ENCODE measurements at regions not wholly inside any gene's neighbourhood (a gene's known extent, or its start where the extent isn't known, plus 50 kb on each side); places are given as distances from the start of the nearest gene placed in this dataset.

- intact Hi-C loops (cut with DNase I) = no loop called here
- DNase-seq (ENCODE audit: low spot score) = no peak
Observed at GRCh38 chr1:4549930-4550329, 104.5 kb upstream of the AJAP1 start.

- DNase-seq (ENCODE audit: low spot score) = no peak
Observed at GRCh38 chr1:4550941-4551340, 103.5 kb upstream of the AJAP1 start.

GRCh38 chr1:4551706-4552105 is 102.7 kb upstream of the AJAP1 start:
- no peak for DNase-seq (ENCODE audit: low spot score)
- intact Hi-C loops (cut with DNase I) = no loop called here

More at GRCh38 chr1:4550941-4551340, 103.5 kb upstream of the AJAP1 start:
- intact Hi-C loops (cut with DNase I) = no loop called here

GRCh38 chr1:4553761-4554160 is 100.6 kb upstream of the AJAP1 start:
- no peak for DNase-seq (ENCODE audit: low spot score)
- intact Hi-C loops (cut with DNase I) = no loop called here

GRCh38 chr1:4554271-4554865 is 100.0 kb upstream of the AJAP1 start:
- no peak for DNase-seq (ENCODE audit: low spot score)
- intact Hi-C loops (cut with DNase I) = no loop called here

- DNase-seq (ENCODE audit: low spot score) = no peak
- intact Hi-C loops (cut with DNase I) = no loop called here
Observed at GRCh38 chr1:4557949-4558348, 96.5 kb upstream of the AJAP1 start.

GRCh38 chr1:4561205-4561604 is 93.2 kb upstream of the AJAP1 start:
- intact Hi-C loops (cut with DNase I) = no loop called here
- no peak for DNase-seq (ENCODE audit: low spot score)

GRCh38 chr1:4562321-4562720 is 92.1 kb upstream of the AJAP1 start:
- intact Hi-C loops (cut with DNase I) = no loop called here
- DNase-seq (ENCODE audit: low spot score) = no peak

GRCh38 chr1:4563586-4563985 is 90.8 kb upstream of the AJAP1 start:
- intact Hi-C loops (cut with DNase I) = no loop called here
- DNase-seq (ENCODE audit: low spot score) = no peak

- no peak for DNase-seq (ENCODE audit: low spot score)
- intact Hi-C loops (cut with DNase I) = no loop called here
Observed at GRCh38 chr1:4564051-4564450, 90.4 kb upstream of the AJAP1 start.

- intact Hi-C loops (cut with DNase I) = no loop called here
Observed at GRCh38 chr1:4565166-4565565, 89.2 kb upstream of the AJAP1 start.

GRCh38 chr1:4565801-4566449 is 88.5 kb upstream of the AJAP1 start:
- intact Hi-C loops (cut with DNase I) = no loop called here
- DNase-seq (ENCODE audit: low spot score) = no peak

More at GRCh38 chr1:4565166-4565565, 89.2 kb upstream of the AJAP1 start:
- no peak for DNase-seq (ENCODE audit: low spot score)

GRCh38 chr1:4571263-4571662 is 83.1 kb upstream of the AJAP1 start:
- intact Hi-C loops (cut with DNase I) = no loop called here

GRCh38 chr1:4573526-4573925 is 80.9 kb upstream of the AJAP1 start:
- intact Hi-C loops (cut with DNase I) = no loop called here
- no peak for DNase-seq (ENCODE audit: low spot score)

More at GRCh38 chr1:4571263-4571662, 83.1 kb upstream of the AJAP1 start:
- no peak for DNase-seq (ENCODE audit: low spot score)

GRCh38 chr1:4581807-4582206 is 72.6 kb upstream of the AJAP1 start:
- intact Hi-C loops (cut with DNase I) = no loop called here
- DNase-seq (ENCODE audit: low spot score) = no peak

GRCh38 chr1:4584449-4584848 is 70.0 kb upstream of the AJAP1 start:
- DNase-seq (ENCODE audit: low spot score) = no peak
- intact Hi-C loops (cut with DNase I) = no loop called here

GRCh38 chr1:4585216-4585615 is 69.2 kb upstream of the AJAP1 start:
- intact Hi-C loops (cut with DNase I) = no loop called here
- peak; percentile 53 for DNase-seq (ENCODE audit: low spot score)

GRCh38 chr1:4585705-4586104 is 68.7 kb upstream of the AJAP1 start:
- intact Hi-C loops (cut with DNase I) = no loop called here
- peak; percentile 62 for DNase-seq (ENCODE audit: low spot score)

- intact Hi-C loops (cut with DNase I) = no loop called here
- DNase-seq (ENCODE audit: low spot score) = peak; percentile 31
Observed at GRCh38 chr1:4586611-4587160, 67.7 kb upstream of the AJAP1 start.

- no peak for DNase-seq (ENCODE audit: low spot score)
- intact Hi-C loops (cut with DNase I) = no loop called here
Observed at GRCh38 chr1:4587721-4588120, 66.7 kb upstream of the AJAP1 start.

- intact Hi-C loops (cut with DNase I) = no loop called here
- DNase-seq (ENCODE audit: low spot score) = peak; percentile 26
Observed at GRCh38 chr1:4590756-4591155, 63.7 kb upstream of the AJAP1 start.

Data from cardiac septum (tissue), 1 donor.